Gastroesophageal sphincter (tissue), 3 donors: ENCODE measurements at regions not wholly inside any gene's neighbourhood (a gene's known extent, or its start where the extent isn't known, plus 50 kb on each side); places are given as distances from the start of the nearest gene placed in this dataset.

Source experiments
- EP300 ChIP-seq: sonication (generic); formaldehyde crosslinking; IDR thresholded peaks from one replicate; pipeline ENCODE4 v1.6.1; 2017; ENCODE audit warnings: antibody characterized with exemption, mild to moderate bottlenecking
- POLR2A ChIP-seq, 2 donors: fragments of 450-650 bp; IDR thresholded peaks; one replicate each; pipeline ENCODE4 v1.6.1; 2017; ENCODE audit warnings: antibody characterized with exemption in 2 of 2, mild to moderate bottlenecking in 2 of 2, moderate library complexity in 1 of 2
- POLR2AphosphoS5 ChIP-seq: sonication (generic); formaldehyde crosslinking; IDR thresholded peaks from one replicate; pipeline ENCODE4 v1.6.1; 2017; ENCODE audit warnings: antibody characterized with exemption
- TF ChIP-seq, protein P1 (sequence below), 4 experiments: fragments of 200-600 bp in 2 of 4; fragments of 450-650 bp in 2 of 4; sonication (generic) in 1 of 4; IDR thresholded peaks; one replicate each; pipeline ENCODE4 v1.5.1; 2017 to 2019; ENCODE audit warnings: antibody characterized with exemption in 4 of 4, mild to moderate bottlenecking in 2 of 4, moderate library complexity in 2 of 4

DNA sequence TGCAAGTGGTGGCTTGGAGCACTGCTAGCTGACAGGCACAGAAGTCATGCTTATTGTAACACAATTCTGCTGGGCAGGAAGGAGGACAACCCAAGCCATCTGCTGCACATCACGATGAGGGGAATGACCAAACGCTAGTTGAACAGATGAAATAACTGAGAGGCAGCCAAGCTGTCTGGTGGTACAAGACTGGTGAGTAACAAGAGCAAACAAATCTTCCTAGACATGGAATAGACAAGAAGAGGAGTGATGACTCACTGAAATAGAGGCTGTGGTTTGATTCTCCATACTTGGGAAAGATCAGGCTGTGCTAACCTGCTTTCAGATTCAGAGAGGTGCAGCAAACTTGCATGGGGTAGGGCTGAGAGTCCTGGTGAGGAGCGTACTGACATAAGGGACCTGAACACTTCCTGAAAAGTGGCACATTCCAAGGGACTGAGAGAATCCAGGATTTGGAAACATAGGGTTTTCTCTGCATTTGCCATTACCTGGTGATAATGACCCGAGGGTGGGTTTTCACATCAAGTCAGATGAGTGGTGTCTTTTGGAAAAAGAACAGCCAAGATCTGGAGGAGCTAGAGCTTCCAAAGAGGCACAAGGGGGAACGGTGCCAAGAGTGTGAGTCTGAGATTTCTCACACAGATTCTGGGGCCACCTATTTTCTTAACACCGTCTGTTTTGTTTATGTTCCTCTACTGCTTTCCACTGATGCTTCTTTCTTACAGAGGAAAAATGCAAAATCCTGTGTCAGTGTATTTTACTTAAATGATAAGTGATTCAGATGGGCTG lies 60.0 kb downstream of the PRL start:
- TF ChIP-seq, protein P1, sequence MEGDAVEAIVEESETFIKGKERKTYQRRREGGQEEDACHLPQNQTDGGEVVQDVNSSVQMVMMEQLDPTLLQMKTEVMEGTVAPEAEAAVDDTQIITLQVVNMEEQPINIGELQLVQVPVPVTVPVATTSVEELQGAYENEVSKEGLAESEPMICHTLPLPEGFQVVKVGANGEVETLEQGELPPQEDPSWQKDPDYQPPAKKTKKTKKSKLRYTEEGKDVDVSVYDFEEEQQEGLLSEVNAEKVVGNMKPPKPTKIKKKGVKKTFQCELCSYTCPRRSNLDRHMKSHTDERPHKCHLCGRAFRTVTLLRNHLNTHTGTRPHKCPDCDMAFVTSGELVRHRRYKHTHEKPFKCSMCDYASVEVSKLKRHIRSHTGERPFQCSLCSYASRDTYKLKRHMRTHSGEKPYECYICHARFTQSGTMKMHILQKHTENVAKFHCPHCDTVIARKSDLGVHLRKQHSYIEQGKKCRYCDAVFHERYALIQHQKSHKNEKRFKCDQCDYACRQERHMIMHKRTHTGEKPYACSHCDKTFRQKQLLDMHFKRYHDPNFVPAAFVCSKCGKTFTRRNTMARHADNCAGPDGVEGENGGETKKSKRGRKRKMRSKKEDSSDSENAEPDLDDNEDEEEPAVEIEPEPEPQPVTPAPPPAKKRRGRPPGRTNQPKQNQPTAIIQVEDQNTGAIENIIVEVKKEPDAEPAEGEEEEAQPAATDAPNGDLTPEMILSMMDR (IDR thresholded peaks at IDR 0.05): no peak
- no peak for TF ChIP-seq EP300
- TF ChIP-seq POLR2A (IDR thresholded peaks at IDR 0.05): no peak
- no peak for TF ChIP-seq POLR2AphosphoS5
